Umbilical cord (tissue), 1 donor: ENCODE measurements at regions not wholly inside any gene's neighbourhood (a gene's known extent, or its start where the extent isn't known, plus 50 kb on each side); places are given as distances from the start of the nearest gene placed in this dataset.
"Not testable (repeated sequence)": the region's sequence is repeated elsewhere in the genome, so short reads cannot be mapped to it uniquely, and the experiment has no call there.

ENCODE experiments used
- DNase-seq: peaks from one replicate; pipeline ENCODE4 v3.0.0-alpha.2; 2015; ENCODE audit warnings: low spot score

DNA sequence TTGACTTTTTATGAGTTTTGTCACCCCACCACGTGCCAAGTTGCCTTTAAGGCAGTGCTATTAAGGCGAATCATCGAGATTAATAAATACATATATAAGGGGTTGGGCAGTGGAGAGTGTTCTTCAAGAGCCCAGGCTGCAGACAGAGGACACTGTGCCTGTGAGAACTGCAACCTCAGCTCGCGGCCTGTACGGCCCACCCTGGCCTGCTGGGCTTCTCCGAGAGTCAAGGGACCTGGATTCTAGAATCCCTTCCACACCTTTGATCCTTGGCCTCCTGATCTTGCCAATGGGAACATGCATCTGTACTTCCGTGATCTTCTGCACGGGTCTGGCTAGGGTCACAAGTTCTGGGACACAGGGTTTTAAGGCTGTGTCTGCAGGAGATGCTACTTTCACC, 54.5 kb downstream of the IRX5 start:
- DNase-seq: no peak

DNA sequence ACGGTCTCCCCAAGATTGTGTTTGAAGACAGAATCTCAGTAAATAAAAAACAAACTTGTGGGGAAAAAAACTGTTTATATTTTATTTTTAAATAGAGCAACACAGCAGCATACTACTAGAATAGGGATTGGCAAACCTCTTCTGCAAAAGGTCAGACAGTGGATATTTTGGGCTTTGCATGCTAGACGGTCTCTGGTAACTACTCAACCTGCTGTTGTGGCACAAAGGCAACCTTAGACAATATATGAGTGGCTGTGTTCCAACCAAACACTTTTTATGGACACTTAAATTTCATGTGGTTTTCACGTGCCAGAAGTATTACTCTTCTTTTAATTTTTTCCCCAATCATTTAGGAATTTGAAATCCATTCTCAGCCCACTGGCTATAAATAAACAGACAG, 55.0 kb downstream of the IRX5 start:
- DNase-seq: no peak

DNA sequence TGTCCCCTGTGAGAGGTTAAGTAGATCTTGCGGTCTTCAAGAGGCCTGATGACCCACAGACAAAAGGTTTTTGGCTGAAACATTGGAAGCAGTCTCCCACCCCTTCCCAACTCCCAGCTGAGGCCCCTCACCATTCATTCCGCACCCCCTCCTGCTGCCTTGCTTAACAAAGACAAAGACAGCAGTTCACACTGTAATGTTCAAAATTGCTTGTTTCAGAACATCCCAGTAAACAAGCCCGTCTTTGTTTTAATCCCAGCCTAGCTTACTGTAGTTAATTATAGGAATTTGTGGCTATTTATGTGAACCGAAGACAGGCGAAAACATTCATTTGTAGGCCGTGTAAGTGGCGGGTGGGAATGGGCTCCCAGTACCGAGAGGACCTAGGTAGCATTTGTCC, 55.7 kb downstream of the IRX5 start:
- DNase-seq: no peak

DNA sequence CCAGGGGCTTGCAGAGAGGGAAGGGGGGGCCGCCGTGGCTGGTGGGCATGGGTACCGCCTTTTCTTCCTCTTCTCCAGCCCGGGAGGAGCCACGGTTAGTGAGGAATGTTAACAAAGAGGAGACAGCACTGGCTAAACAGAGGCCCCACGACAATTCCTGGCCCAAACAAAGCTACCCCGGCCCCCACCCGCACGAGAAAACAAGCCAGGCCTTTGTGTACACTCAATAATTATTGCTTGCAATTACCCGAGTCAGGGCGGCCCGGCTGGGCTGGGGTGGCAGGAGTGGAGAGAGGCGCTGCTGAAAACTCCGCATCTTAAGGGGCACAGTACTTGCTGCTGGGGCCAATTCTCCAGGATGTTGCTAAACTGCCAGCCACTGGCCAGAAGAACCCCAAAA, 56.4 kb downstream of the IRX5 start:
- DNase-seq: no peak

DNA sequence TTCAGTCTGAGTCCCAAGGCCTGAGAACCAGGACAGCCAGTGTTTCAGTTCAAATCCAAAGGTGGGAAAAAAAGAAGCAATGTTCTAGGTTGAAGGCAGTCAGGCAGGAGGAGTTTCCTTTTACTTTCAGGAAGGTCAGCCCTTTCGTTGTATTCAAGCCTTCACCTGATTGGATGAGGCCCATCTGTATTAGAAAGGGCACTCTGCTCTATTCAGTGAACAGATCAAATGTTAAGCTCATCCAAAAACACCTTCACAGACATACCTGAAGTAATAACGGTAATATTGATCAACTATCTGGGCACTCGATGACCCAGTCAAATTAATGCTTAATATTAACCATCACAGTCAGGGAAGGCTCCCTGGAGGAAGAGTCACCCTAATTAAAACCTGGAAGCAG, 60.9 kb downstream of the IRX5 start:
- DNase-seq: no peak

DNA sequence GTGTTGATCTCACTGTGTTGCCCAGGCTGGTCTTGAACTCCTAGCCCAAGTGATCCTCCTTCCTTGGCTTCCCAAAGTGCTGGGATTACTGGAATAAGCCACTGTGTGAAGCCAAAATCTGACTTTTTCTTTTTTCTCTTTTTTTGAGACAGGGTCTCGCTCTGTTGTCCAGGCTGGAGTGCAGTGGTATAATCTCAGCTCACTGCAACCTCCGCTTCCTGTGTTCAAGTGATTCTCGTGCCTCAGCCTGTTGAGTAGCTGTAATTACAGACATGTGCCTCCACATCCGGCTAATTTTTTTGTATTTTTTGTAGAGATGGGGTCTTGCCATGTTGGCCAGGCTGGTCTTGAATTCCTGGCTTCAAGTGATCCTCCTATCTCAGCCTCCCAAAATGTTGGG, 61.3 kb downstream of the IRX5 start:
- not testable (repeated sequence) for DNase-seq

DNA sequence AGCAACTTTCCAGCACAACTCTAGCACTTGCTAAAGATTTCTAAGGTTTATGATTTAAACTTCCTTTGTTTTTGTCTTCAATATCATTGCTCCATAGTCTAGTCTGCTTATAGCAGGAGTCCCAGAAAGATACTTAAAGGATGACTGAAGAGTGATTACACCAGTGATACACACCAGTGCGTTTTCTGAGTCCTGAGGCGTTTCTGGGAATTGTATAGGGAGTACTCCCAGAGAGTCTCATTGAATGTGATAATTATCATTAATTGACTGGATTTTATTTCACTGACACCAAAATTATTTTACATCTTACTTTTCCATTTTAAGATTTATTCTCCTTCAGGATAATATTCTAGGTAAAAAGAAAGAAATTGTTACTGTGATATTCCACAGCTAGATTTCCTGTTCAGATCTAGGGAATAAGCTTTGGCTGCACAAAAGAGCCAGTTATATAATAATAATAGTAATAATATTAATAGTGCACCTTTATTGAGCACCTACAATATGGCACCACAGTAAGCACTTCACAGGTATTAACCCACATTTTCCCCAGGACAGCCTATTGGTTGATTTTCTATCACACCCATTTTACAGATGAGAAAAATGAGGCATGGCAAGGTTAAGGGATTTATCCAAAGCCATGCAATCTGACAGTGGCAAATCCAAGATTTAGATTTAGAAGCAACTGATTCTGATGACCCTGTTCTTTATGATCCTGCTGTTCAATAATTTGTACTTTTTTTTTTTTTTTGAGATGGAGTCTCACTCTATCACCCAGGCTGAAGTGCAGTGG, 62.6 kb downstream of the IRX5 start:
- DNase-seq: no peak

DNA sequence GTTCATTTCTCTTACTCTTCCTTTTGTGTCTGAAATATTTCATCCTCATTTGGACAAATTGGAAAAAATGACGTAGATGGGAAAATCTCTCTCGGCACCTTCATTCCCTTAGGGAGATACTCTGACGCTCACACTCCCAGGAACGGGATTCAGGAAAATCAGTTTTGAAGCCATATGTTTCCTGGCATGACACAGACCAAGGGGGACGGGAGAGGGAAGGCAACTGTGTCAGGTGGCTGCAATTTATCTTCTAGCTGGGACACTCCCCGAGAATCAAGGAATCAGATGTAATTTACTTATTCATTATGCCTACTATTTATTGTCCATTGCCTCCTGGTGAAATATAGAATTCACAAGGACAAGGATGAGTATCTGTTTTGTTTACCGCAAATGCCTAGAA, 65.5 kb downstream of the IRX5 start:
- no peak for DNase-seq

DNA sequence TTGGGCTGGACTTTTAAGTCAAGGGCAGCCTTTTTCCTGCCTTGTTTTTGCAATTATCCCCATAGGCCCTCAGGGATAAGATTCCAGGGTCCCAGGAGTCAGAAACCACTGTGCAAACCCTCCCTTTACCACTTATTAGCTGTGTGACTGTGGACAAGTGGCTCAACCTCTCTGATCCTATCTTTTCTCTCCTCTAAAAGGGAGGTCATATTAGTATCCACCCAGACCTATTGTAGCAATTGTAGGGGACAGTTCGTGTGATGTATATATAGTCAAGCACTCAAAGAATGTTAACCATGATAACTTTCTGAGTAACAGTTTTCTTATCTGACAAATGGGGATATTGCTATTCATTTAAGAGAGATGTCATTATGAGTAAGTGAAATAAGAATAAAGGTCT, 68.2 kb downstream of the IRX5 start:
- DNase-seq: no peak

DNA sequence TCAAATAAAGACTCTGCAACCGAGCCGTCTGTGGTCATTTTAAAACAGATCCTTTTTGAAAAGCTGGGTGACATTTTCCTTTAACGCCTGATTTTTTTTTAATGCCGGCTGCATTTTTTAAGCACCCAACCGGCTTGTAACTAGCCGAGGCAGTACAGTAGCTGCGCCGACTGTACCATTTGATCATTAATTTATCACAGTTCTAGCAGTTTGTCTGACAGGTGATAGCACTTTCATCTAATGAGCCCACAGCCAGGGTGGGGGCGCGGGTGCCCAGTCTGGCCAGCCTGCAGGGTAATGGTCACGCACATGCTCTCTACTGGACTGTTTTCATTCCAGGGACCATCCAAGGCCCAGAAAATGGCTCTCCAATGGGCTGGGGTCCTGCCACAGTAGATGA, 68.8 kb downstream of the IRX5 start:
- no peak for DNase-seq

DNA sequence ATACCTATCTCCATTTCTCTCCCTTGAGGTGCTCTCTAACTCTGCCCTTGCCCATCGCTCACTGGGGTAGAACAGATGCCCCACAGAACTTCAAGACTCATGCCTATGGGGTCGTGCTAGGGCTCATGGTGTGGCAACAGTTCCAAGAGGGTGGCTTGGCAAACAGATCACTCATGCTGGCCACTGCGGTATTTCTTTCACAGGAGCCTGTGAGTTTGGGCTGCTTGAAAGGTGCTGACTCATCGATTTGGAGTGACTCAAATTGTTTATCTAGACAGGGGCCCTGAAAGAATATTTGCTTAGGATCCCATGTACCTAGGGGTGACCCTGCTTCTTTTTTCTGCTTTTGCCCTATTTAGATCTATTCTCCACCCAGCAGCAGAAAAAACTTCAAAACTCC, 69.9 kb downstream of the IRX5 start:
- DNase-seq: no peak

DNA sequence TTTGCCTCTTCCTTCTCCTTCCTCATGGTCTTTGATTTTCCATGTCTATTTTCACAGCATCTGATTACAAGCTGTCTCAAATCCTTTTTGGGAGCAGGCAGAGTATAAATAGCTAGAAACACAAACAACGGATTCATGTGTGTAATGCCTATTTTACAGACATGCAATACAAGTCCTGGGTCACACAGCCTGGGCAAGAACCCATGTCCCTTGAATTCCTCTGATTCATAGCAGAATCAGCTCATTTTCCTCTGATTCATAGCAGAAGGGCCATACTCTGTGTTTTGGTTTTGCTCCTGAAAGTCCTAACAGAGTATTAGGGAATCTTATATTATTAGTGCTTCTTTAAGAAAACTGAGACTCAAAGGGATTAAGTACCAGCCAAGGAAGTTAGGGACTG, 71.3 kb downstream of the IRX5 start:
- no peak for DNase-seq

DNA sequence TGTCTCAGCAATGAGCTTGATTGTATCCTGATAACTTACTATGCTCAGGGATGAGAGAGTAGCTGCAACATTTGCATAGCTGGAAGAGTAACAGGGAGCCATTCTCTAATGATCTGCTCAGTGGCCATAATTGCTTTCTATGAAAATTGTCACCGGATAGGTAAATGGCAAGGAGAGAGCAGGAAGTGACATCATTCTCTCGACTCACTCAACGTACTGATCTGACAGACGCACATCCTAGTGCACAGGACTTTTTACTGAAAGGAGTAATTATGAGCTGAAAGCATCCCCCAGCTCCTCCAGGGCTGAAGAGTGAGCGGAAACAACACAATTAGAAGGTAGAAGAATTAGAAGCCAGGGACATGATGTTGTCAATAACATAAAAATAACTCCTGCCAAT, 71.8 kb downstream of the IRX5 start:
- DNase-seq: no peak

DNA sequence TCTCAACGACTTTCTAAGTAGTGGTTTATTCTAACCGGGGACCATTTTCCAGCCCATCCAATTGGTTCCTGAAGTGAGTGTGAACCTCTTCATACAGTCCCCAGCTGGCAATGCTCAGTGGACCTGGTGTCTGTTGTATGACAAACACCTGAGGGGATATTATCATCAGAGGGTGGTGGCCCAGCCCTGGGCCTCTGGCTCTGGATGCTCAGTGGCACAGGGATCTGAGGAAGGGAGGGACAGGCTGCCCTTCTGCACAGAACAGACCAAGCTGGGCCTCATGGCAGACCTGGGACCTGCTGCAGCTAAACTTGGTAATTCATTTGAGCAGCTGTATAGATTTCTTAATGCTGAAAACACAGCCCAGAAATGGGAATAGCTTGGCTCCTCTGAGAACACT, 72.6 kb downstream of the IRX5 start:
- no peak for DNase-seq

DNA sequence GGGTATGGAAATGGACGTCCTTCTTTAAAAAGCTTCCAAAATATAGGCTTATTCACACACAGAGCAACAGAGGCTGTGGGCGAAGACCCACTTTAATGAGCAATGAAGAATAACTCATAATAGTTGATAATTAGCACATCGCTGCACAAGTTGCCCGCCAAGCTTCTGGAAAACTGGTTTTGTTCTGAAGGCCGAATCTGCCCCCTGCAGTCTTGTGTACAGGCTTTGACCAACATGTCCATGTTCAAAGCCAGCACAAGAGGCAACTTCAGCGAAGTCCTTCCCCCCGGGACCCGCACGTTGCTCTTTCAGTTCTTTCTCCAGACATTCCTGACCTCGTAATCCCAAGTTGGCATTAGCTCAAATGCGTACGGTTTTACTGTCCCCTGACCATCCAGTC, 73.3 kb downstream of the IRX5 start:
- no peak for DNase-seq

DNA sequence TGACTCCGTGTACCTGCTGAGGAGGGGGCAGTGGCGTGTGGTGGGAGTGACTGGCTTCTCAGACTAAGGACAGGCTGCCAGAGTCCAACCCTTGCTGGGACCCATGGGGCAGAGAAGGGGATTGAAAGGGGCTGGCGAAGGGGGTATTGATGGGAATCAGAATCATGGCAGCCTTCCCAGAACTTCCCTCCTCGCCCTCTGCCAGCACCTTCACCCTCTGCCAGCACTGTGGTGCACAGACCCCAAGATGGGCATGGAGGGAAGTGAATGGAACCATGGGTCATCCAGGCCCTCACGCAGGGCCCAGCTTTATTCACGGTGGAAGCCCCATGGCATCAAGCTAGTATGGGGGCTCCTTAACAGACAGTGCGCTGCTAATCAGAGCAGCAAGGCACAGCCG, 76.8 kb downstream of the IRX5 start:
- no peak for DNase-seq

DNA sequence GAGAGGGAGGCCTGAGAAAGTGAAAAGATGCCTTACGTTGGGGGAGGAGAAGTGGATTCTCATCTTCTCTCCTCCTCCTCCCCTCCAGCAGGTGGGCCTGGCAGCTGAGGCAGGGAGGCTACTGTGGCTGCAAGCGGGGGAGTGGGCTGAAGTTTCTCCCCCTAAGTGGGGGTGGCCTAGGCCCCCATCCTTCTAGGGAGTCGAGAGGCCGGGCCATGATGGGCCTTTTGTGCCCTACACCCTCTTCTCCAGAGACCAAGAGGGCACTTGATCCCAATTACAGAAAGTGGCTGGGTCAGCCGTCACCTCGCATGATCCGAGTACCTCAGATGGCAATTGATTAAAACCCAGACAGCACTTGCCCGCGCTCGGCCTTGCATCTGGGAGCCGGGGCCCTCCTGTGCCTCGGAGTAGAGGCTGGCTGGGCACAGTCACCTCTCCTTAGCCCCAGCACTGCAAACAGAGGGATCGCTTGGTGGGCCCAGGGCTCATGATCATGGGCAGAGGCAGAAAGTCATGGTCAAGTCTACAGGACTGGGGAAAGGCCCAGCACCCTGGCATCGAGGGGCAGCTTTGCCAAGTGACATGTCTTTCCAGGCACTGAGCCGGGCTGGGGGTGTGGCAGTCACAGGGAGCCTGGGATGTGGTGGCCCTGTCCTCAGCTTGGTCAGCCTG, 78.3 kb downstream of the IRX5 start:
- no peak for DNase-seq

DNA sequence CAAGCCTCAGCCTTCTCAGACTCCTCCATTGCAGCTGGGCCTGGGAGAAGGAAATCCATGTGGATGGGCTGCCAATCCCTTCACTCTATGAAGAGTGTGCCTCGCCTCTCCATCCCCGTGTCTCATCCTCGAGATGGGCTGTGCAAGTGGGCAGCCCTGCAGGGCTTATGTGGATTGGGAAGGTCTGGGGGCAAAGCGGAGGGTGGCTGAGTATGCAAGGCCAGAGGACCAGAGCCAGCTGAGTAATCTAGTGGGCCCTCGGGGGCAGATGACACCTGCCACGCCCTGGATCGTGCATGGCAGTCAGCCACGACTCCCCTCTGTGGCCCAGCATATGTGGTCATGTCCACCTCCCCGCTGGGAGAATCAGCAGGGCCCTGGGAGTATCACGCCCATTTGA, 78.9 kb downstream of the IRX5 start:
- DNase-seq: no peak

DNA sequence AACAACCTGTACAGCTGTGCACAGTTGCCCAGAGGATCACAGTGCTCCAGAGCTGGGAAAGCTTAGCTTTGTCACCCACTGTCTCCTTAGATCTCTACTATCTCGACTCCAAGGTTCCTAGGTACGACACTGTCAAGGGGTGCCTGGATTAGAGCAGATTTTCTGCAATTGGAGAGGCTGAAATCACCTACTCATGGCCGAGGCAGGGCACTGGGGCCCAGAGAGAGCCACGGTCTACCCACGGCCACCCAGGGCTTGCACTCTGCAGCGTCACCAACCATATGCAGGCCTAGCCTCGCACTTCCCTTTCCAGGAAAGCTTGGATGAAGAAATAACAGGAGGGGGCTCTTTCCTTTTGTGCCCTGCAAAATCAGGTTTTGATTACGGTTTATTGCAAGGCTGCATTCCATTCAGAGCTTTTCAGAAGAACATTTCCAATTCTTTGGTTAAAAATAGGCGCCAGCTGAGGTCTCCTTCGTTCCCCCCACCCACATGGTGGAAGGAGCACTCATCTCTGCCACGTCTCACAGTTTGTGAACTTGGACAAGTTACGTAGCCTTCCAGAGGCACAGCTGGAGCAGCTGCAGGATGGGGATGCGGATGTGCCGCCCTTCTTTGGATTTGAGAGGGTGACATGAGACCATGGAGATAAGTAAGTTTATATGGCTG, 80.0 kb downstream of the IRX5 start:
- no peak for DNase-seq

DNA sequence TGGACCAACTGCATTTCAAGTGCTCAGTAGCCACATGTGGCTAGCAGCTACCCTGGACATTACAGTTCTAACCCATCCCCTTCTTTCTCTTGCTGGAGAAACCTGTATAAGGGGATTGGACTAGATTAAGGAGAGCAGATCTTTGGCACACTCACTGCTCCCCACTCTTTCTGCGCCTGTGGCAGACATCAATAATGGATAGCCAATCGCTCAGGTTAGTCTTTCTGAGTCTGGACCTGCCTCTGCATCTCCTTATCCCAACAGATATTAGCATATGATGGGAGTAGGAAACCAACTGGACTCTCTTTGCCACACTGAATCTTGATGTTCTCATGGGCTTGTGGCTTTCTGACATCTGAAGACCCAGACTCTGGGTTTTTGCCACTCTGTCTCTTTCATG, 81.7 kb downstream of the IRX5 start:
- DNase-seq: no peak

DNA sequence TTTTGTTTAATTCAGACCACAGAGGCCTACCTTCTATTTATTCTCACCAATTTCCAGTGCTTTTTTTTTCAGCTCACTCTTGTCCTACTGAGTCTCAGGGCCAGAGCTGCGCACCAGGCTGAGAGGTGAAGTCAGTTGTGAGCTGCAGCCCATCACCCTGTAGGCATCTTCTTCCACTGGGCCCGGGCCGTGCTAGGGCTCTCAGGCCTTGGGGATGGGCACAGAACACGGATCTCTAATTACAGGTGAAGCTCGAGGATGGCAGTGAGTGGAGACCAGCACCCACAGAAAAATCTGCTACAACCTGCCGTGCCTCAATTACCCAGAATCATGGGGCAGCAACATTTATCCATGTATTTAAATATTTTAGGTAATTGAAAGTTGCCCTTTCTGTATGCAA, 82.1 kb downstream of the IRX5 start:
- no peak for DNase-seq

DNA sequence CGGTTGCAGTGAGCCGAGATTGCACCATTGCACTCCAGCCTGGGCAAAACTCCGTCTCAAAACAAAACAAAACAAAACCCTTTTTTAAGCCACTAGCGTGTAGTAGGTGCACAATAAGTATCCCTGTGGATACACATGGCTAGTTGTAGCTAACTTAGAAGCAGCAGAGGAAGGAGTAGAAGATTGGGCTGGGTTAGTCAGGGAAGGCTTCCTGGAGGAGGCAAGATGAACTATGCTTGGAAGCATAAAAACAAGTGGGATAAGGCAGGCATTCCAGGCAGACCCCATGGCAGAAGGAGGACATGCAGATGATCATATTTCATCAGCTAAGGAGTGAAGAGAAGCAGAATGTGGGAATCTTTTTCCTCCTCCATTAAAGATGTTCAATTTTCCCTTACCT, 83.4 kb downstream of the IRX5 start:
- no peak for DNase-seq
